Stimulated activated CD8-positive, alpha-beta memory T cell treated with anti-CD3 and anti-CD28 coated beads, Interleukin-4, amount 100 ng/mL, for 4 hours (primary cell): ENCODE measurements at regions not wholly inside any gene's neighbourhood (a gene's known extent, or its start where the extent isn't known, plus 50 kb on each side); places are given as distances from the start of the nearest gene placed in this dataset.
"Not testable (repeated sequence)": the region's sequence is repeated elsewhere in the genome, so short reads cannot be mapped to it uniquely, and the experiment has no call there.

Experiments
- DNase-seq, 2 donors: peaks; one replicate each; pipeline ENCODE4 v3.0.0-alpha.2; 2020; ENCODE audit warnings: low read depth in 2 of 2, low spot score in 1 of 2

GRCh38 chr4:180330521-180330920, 1912.7 kb upstream of the TENM3 start:
- DNase-seq: no peak

GRCh38 chr4:180333162-180333561, 1910.0 kb upstream of the TENM3 start:
- no peak for DNase-seq

GRCh38 chr4:180335566-180335965, 1907.6 kb upstream of the TENM3 start:
- no peak for DNase-seq

GRCh38 chr4:180336494-180337090, 1906.6 kb upstream of the TENM3 start:
- no peak for DNase-seq

- DNase-seq: no peak
Observed at GRCh38 chr4:180341926-180342325, 1901.3 kb upstream of the TENM3 start.

GRCh38 chr4:180350901-180351300, 1892.3 kb upstream of the TENM3 start:
- no peak for DNase-seq

GRCh38 chr4:180356766-180357165, 1886.4 kb upstream of the TENM3 start:
- no peak for DNase-seq

- DNase-seq: not testable (repeated sequence)
Observed at GRCh38 chr4:180360113-180360512, 1883.1 kb upstream of the TENM3 start.

GRCh38 chr4:180363815-180364214, 1879.4 kb upstream of the TENM3 start:
- DNase-seq: no peak

- no peak for DNase-seq
Observed at GRCh38 chr4:180372691-180373090, 1870.5 kb upstream of the TENM3 start.

- no peak for DNase-seq
Observed at GRCh38 chr4:180377741-180378140, 1865.5 kb upstream of the TENM3 start.

- no peak for DNase-seq
Observed at GRCh38 chr4:180380733-180381132, 1862.5 kb upstream of the TENM3 start.

GRCh38 chr4:180391613-180392012, 1851.6 kb upstream of the TENM3 start:
- DNase-seq: no peak

GRCh38 chr4:180394312-180394711, 1848.9 kb upstream of the TENM3 start:
- no peak for DNase-seq

- DNase-seq: no peak
Observed at GRCh38 chr4:180394730-180395129, 1848.5 kb upstream of the TENM3 start.

GRCh38 chr4:180398564-180398963, 1844.6 kb upstream of the TENM3 start:
- DNase-seq: no peak

- DNase-seq: no peak
Observed at GRCh38 chr4:180407275-180407885, 1835.8 kb upstream of the TENM3 start.

GRCh38 chr4:180418819-180419531, 1824.2 kb upstream of the TENM3 start:
- no peak for DNase-seq

GRCh38 chr4:180422989-180423711, 1820.1 kb upstream of the TENM3 start:
- no peak for DNase-seq

GRCh38 chr4:180423712-180424057, 1819.5 kb upstream of the TENM3 start:
- no peak for DNase-seq

- no peak for DNase-seq
Observed at GRCh38 chr4:180426938-180427337, 1816.3 kb upstream of the TENM3 start.

GRCh38 chr4:180430283-180430682, 1812.9 kb upstream of the TENM3 start:
- DNase-seq: no peak
